DMS 273 (cell line): ENCODE measurements at regions not wholly inside any gene's neighbourhood (a gene's known extent, or its start where the extent isn't known, plus 50 kb on each side); places are given as distances from the start of the nearest gene placed in this dataset.
A peak's percentile ranks its signal among the peaks of the same experiment; 100 is the strongest.

Source experiments
- DNase-seq: peaks from one replicate; lab custom pipeline; 2025; ENCODE audit not compliant: unreplicated experiment; lab: John Stamatoyannopoulos, UW

- DNase-seq: no peak
Observed at GRCh38 chr18:44046376-44046975, 634.2 kb upstream of the SETBP1 start.

- no peak for DNase-seq
Observed at GRCh38 chr18:44047585-44047984, 633.1 kb upstream of the SETBP1 start.

GRCh38 chr18:44048435-44048834 lies 632.3 kb upstream of the SETBP1 start:
- DNase-seq: no peak

- DNase-seq: no peak
Observed at GRCh38 chr18:44048846-44049245, 631.8 kb upstream of the SETBP1 start.

- DNase-seq: peak; percentile 1
Observed at GRCh38 chr18:44051026-44051425, 629.7 kb upstream of the SETBP1 start.

- no peak for DNase-seq
Observed at GRCh38 chr18:44054514-44054913, 626.2 kb upstream of the SETBP1 start.

- DNase-seq: no peak
Observed at GRCh38 chr18:44060197-44060596, 620.5 kb upstream of the SETBP1 start.

- DNase-seq: no peak
Observed at GRCh38 chr18:44061438-44061837, 619.2 kb upstream of the SETBP1 start.

- DNase-seq: no peak
Observed at GRCh38 chr18:44062345-44062744, 618.3 kb upstream of the SETBP1 start.

- no peak for DNase-seq
Observed at GRCh38 chr18:44065206-44065605, 615.5 kb upstream of the SETBP1 start.

- DNase-seq: no peak
Observed at GRCh38 chr18:44066541-44066940, 614.1 kb upstream of the SETBP1 start.

- DNase-seq: no peak
Observed at GRCh38 chr18:44067186-44067585, 613.5 kb upstream of the SETBP1 start.

GRCh38 chr18:44075038-44075437 lies 605.6 kb upstream of the SETBP1 start:
- no peak for DNase-seq

GRCh38 chr18:44079606-44080005 lies 601.1 kb upstream of the SETBP1 start:
- DNase-seq: no peak

GRCh38 chr18:44080054-44080453 lies 600.6 kb upstream of the SETBP1 start:
- no peak for DNase-seq

- DNase-seq: no peak
Observed at GRCh38 chr18:44089732-44090131, 591.0 kb upstream of the SETBP1 start.

GRCh38 chr18:44090453-44090852 lies 590.2 kb upstream of the SETBP1 start:
- DNase-seq: no peak

- DNase-seq: no peak
Observed at GRCh38 chr18:44093253-44093652, 587.4 kb upstream of the SETBP1 start.

- DNase-seq: no peak
Observed at GRCh38 chr18:44096016-44096415, 584.7 kb upstream of the SETBP1 start.

GRCh38 chr18:44098551-44099098 lies 582.1 kb upstream of the SETBP1 start:
- peak; percentile 40 for DNase-seq

- DNase-seq: no peak
Observed at GRCh38 chr18:44107187-44107586, 573.5 kb upstream of the SETBP1 start.

- no peak for DNase-seq
Observed at GRCh38 chr18:44111337-44111736, 569.4 kb upstream of the SETBP1 start.

GRCh38 chr18:44117821-44118220 lies 562.9 kb upstream of the SETBP1 start:
- DNase-seq: no peak
